PC-3 (cell line): ENCODE measurements at regions not wholly inside any gene's neighbourhood (a gene's known extent, or its start where the extent isn't known, plus 50 kb on each side); places are given as distances from the start of the nearest gene placed in this dataset.

Source experiments
- EZH2 ChIP-seq: fragments of 300-600 bp; sonication (generic); IDR thresholded peaks from one replicate; pipeline ENCODE4 v1.6.1; 2017; ENCODE audit warnings: antibody characterized with exemption, mild to moderate bottlenecking, low read length; ENCODE audit not compliant: unreplicated experiment
- EZH2phosphoT487 ChIP-seq: fragments of 300-600 bp; sonication (generic); IDR thresholded peaks from 2 replicates; pipeline ENCODE4 v1.6.1; 2018; ENCODE audit warnings: mild to moderate bottlenecking, antibody characterized with exemption, low read length, borderline replicate concordance
- TF ChIP-seq, protein P1 (sequence below): fragments of 300-600 bp; sonication (generic); conservative IDR thresholded peaks from 2 replicates; pipeline ENCODE4 v1.5.1; 2017; ENCODE audit warnings: antibody characterized with exemption, low read depth, mild to moderate bottlenecking, low read length

- TF ChIP-seq, protein P1, sequence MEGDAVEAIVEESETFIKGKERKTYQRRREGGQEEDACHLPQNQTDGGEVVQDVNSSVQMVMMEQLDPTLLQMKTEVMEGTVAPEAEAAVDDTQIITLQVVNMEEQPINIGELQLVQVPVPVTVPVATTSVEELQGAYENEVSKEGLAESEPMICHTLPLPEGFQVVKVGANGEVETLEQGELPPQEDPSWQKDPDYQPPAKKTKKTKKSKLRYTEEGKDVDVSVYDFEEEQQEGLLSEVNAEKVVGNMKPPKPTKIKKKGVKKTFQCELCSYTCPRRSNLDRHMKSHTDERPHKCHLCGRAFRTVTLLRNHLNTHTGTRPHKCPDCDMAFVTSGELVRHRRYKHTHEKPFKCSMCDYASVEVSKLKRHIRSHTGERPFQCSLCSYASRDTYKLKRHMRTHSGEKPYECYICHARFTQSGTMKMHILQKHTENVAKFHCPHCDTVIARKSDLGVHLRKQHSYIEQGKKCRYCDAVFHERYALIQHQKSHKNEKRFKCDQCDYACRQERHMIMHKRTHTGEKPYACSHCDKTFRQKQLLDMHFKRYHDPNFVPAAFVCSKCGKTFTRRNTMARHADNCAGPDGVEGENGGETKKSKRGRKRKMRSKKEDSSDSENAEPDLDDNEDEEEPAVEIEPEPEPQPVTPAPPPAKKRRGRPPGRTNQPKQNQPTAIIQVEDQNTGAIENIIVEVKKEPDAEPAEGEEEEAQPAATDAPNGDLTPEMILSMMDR: no peak
- no peak for TF ChIP-seq EZH2
- no peak for TF ChIP-seq EZH2phosphoT487
Measured at GRCh38 chr14:38089123-38089522, 118.6 kb upstream of the SSTR1 start.
